BJ (cell line): ENCODE measurements at regions not wholly inside any gene's neighbourhood (a gene's known extent, or its start where the extent isn't known, plus 50 kb on each side); places are given as distances from the start of the nearest gene placed in this dataset.
A peak's percentile ranks its signal among the peaks of the same experiment; 100 is the strongest.

Experiments
- CTCF ChIA-PET: fragments of 350-600 bp; formaldehyde crosslinking; extraction: SDS; loops from one replicate; lab custom pipeline; 2021; ENCODE audit warnings: antibody characterized with exemption, inconsistent platforms; lab: Yijun Ruan, JAX
- POLR2A ChIA-PET: fragments of 300-600 bp; sonication (Branson Sonifier 250); formaldehyde crosslinking; extraction: SDS; loops from one replicate; lab custom pipeline; 2021; ENCODE audit warnings: antibody characterized with exemption; lab: Charles Lee
- DNase-seq: peaks from one replicate; pipeline ENCODE4 v3.0.0-alpha.2; 2011; ENCODE audit warnings: low read depth
- H3K27me3 ChIP-seq: 2 replicates; pipeline ENCODE4 v1.6.0; 2011; ENCODE audit warnings: low read length; ENCODE audit not compliant: control insufficient read depth, insufficient read depth
- H3K36me3 ChIP-seq: 2 replicates; pipeline ENCODE4 v1.5.1; 2011; ENCODE audit warnings: low read length; ENCODE audit not compliant: control insufficient read depth, insufficient read depth
- H3K4me3 ChIP-seq: 2 replicates; pipeline ENCODE4 v1.5.1; 2011; ENCODE audit warnings: low read depth, mild to moderate bottlenecking, control low read depth, low read length
- CTCF ChIP-seq: IDR thresholded peaks from 2 replicates; pipeline ENCODE4 v1.5.1; 2011; ENCODE audit warnings: low read depth, mild to moderate bottlenecking, control low read depth, inconsistent platforms, low read length, moderate library complexity; ENCODE audit not compliant: insufficient read depth

DNA sequence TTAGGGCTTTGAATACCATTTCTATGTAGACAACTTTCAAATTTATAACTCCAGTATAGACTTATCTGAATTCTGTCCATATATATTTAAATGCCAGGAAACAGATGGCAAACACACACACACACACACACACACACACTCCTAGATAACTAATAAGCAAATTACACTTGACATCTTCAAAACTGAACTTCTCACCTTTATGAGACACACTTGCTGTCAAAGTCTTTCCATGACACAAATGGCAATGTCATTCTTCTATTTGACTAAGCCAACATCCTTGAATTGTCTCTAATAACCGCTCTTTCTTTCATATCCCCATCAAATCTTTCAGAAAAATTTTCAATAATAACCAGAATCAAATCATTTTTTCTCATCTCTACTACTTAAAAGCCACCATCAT lies 402.4 kb downstream of the PCDH18 start:
- ChIA-PET POLR2A (no interaction called here), CTCF (interaction anchor here (0.9 kb wide), 1 partner anchor 16 kb away, joined by 3 read pairs; no protein-coding TSS in a partner anchor)

DNA sequence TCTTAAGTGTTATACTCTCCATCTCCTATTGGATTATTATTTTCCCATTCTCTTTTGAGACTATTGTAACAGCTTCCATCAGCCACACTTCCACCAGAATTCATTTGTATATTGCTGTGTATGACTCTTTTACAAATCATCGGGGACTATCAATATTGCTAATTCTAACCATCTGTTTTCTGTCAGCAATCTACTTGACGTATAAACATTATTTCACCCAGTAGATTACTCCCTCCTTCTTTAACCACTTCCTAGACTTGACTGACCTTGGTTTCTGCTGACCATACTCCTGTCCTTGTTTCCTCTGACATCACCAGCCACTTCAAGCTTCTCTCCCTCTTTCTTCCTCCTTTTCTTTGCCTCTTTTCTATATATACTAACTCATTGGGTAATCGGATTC lies 402.9 kb downstream of the PCDH18 start:
- no peak overlapping the region for H3K4me3 ChIP-seq
- H3K27me3 ChIP-seq: no peaks in the 10 kb centered on the region
- ChIA-PET POLR2A (no interaction called here), CTCF (no interaction called here)
- no peaks in the 10 kb centered on the region for H3K36me3 ChIP-seq
- TF ChIP-seq CTCF: no peak
- DNase-seq: no peak

More for the DNA sequence above, 402.4 kb downstream of the PCDH18 start:
- H3K4me3 ChIP-seq: no peak overlapping the region
- no peaks in the 10 kb centered on the region for H3K27me3 ChIP-seq
- no peak for TF ChIP-seq CTCF
- H3K36me3 ChIP-seq: no peaks in the 10 kb centered on the region
- DNase-seq: no peak

DNA sequence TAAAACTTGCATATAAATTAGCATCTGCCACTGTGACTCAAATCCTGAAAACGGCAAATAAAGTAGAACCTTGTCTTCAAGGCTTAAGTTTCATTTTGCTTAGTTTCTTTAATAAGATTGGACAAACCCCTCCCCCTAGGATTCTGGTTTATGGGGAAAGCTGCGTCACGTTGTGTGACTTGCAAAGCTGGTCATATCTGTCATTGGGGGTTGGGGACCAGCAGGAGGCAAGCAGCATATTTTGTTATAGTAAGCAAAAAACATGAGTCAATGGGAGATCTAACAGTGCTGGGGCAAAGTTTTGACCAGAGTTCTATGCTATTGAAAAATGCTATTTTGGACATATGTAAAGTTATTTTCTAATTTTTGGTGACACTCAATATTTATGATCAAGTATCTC lies 407.3 kb downstream of the PCDH18 start:
- no peak for TF ChIP-seq CTCF
- Histone ChIP-seq H3K27me3 (no peaks in the 10 kb centered on the region), H3K4me3 (peak overlapping the region; percentile 49), H3K36me3 (no peaks in the 10 kb centered on the region)
- CTCF ChIA-PET: interaction anchor here (1.0 to 3.2 kb wide), 9 partner anchors 10 to 1556 kb away, joined by 3 to 20 read pairs (median 5); partner anchors contain the start of gene PCDH18
- POLR2A ChIA-PET: no interaction called here
- peak; percentile 23 for DNase-seq

DNA sequence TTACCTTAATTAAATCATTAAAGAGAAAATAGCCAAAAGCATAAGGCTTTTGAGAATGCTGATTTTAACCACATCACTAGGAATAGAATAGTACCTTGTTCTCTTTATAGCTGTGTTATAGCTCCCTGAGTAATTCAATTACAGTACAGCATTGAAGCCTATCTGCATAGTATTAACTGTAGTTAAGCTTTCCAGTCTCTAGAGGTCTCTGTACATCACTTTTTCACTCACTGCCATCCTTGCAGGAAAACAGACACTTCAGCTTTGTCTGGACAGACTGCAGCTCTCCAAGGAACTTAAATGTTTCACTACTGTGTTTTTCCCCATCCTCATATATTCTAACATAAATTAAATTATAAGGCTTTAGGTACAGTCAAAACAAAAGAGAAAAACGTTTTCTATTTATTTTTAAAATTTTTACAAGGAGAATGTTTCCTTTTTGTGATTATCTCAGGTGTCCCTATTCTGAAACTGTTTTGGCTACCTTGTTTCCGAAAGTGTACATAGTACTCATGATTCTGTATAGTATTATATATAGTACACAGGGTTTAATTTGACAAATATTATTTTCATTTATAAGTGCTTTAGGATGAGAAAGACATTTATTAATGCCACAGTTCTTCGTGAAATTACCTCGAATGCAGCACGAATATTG lies 407.9 kb downstream of the PCDH18 start:
- ChIA-PET CTCF (interaction anchor here (0.6 to 3.2 kb wide), 21 partner anchors 10 to 1747 kb away, joined by 3 to 20 read pairs (median 3); partner anchors contain the start of gene PCDH18), POLR2A (interaction anchor here (0.5 kb wide), 1 partner anchor 223 kb away, joined by 3 read pairs; no protein-coding TSS in a partner anchor)
- no peaks in the 10 kb centered on the region for H3K36me3 ChIP-seq
- peak; percentile 20 for DNase-seq
- peak; percentile 69 for TF ChIP-seq CTCF
- peak overlapping the region; percentile 49 for H3K4me3 ChIP-seq
- H3K27me3 ChIP-seq: no peaks in the 10 kb centered on the region

DNA sequence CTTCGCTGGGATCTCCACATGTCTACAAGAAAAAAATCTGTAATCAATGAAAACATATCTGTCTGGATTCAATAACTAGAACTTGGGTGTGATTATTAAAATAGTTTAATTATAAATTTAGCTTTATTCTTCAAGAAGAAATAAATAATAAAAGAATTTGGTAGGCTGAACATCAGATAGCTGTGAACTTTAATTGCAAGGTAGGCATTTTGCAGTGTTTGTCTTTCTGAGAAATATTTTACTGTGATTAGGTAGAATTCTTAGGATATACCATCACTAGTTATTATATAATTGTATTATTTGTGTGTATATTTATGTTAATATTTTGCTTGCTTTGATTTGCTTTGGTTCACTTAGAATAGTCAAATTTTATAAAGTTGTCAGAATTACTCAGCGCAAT lies 409.4 kb downstream of the PCDH18 start:
- no peaks in the 10 kb centered on the region for H3K36me3 ChIP-seq
- no peaks in the 10 kb centered on the region for H3K27me3 ChIP-seq
- H3K4me3 ChIP-seq: no peak overlapping the region
- no peak for DNase-seq
- POLR2A ChIA-PET: interaction anchor here (0.6 kb wide), 1 partner anchor 679 kb away, joined by 24 read pairs; no protein-coding TSS in a partner anchor
- no peak for TF ChIP-seq CTCF
- CTCF ChIA-PET: interaction anchor here (1.0 to 3.2 kb wide), 2 partner anchors 15 to 408 kb away, joined by 3 to 20 read pairs; partner anchors contain the start of gene PCDH18
